SKM-1 (cell line): ENCODE measurements at regions not wholly inside any gene's neighbourhood (a gene's known extent, or its start where the extent isn't known, plus 50 kb on each side); places are given as distances from the start of the nearest gene placed in this dataset.

ENCODE experiments used
- DNase-seq: peaks from one replicate; lab custom pipeline; 2025; ENCODE audit not compliant: unreplicated experiment; lab: John Stamatoyannopoulos, UW

DNA sequence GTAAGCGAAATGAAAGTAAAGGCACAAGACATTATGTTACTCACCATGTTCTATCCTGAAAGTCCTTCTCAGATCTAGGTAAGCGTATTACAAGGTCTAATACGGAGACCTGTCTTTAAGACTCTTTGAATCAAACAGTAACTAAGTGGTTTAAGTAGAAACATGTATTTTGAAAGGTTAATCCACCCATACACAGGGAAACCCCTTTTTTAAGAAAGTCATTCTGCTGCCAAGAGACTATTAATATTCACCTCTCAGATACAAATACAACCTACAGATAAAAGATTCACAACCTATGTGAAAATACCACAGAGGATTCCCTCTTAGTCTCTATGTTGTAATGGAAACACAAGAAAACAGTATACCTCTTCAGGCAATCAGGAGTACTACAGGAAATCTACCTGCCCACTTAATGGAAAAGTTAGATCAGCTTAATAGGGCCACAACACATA is 63.2 kb upstream of the TNIP3 start:
- DNase-seq = no peak

DNA sequence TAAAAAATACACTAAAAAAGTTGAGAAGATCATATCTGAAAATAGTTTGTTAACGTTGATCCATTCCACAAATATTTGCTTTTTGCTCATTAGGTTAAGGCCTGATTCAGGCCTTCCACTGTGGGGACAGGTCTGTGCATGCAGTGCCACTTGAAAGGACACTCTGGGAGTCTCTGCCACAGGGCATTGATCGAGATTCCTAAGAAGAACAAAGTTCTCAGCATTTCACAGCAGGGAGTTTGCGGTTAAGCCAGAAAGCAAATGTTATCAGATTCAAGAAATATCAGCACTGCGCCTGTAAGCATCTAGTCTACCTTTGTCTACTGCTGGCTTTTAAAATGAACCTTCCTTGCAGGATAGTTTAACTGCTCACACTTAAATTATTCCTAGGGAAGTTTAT is 62.2 kb upstream of the TNIP3 start:
- DNase-seq = no peak

GRCh38 chr4:121221608-121222007 is 57.5 kb upstream of the TNIP3 start:
- DNase-seq = no peak

GRCh38 chr4:121221201-121221600 is 57.1 kb upstream of the TNIP3 start:
- DNase-seq = no peak

DNA sequence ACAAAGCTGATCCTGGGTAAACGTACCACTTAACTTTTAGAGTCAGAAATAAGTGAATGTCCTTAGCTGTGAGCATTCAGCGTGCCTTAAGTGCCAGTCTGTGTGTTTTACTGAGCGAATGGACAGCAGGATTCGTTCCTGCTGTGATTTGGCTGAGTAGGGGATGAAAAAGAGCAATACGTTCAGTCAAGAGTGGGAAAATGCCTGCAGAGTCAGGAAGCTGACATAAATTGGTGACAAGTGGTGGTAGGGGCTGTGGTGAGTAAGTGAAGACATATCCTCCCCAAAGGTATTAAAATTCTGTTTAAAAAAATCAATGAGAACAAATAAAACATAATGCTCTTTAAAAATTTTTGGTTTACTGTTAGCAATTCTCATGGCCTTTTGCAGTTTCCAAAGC is 56.6 kb upstream of the TNIP3 start:
- no peak for DNase-seq

GRCh38 chr4:121219227-121219626 is 55.1 kb upstream of the TNIP3 start:
- no peak for DNase-seq

GRCh38 chr4:121217351-121217750 is 53.2 kb upstream of the TNIP3 start:
- DNase-seq = no peak

GRCh38 chr4:121216461-121216860 is 52.3 kb upstream of the TNIP3 start:
- no peak for DNase-seq

DNA sequence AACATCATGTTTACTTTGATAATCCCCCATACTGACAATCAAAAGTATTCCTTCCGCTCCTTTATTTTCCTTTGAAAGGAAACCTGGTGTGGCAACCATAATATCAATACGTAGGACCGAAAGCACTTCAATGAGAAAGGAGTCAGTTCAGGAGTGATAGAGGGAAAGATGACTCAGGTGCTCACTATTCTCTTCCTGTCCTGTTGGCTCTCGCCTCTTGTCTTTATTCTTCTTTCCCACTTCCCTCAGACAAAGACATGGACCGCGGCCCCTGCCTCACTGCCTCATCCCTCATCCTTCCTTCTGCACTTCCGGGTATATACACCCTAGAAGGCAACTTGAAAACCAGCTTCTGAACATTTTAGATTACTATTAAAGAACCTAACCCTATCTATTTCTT is 49.8 kb upstream of the TNIP3 start:
- no peak for DNase-seq
